HepG2 (cell line): ENCODE measurements at regions not wholly inside any gene's neighbourhood (a gene's known extent, or its start where the extent isn't known, plus 50 kb on each side); places are given as distances from the start of the nearest gene placed in this dataset.

Source experiments
- HNF4G ChIP-seq, 2 experiments: sonication (generic) in 1 of 2; formaldehyde crosslinking in 1 of 2; IDR thresholded peaks; 2 replicates each; pipeline versions ENCODE4 v1.4.0 to v1.6.1; 2011 to 2020; ENCODE audit warnings: borderline replicate concordance in 2 of 2, low read depth in 2 of 2, mild to moderate bottlenecking in 2 of 2, low read length in 1 of 2, missing genetic modification reagents in 1 of 2, moderate library complexity in 1 of 2
- HOXD1 ChIP-seq: sonication (generic); formaldehyde crosslinking; IDR thresholded peaks from 2 replicates; pipeline ENCODE4 v1.5.0; 2020; ENCODE audit warnings: missing genetic modification reagents
- KDM1A ChIP-seq: IDR thresholded peaks from 2 replicates; pipeline ENCODE4 v1.6.1; 2016; ENCODE audit warnings: missing compliant biosample characterization
- MEF2D ChIP-seq: sonication (generic); formaldehyde crosslinking; IDR thresholded peaks from 2 replicates; pipeline ENCODE4 v1.5.1; 2020; ENCODE audit warnings: mild to moderate bottlenecking, missing genetic modification reagents
- MIXL1 ChIP-seq: IDR thresholded peaks from 2 replicates; pipeline ENCODE4 v1.6.1; 2016
- MLLT10 ChIP-seq: sonication (generic); formaldehyde crosslinking; IDR thresholded peaks from 2 replicates; pipeline ENCODE4 v1.4.0; 2020; ENCODE audit warnings: missing genetic modification reagents
- SP2 ChIP-seq: sonication (generic); formaldehyde crosslinking; IDR thresholded peaks from 2 replicates; pipeline ENCODE4 v1.5.1; 2020; ENCODE audit warnings: mild to moderate bottlenecking, missing genetic modification reagents
- TFDP1 ChIP-seq: IDR thresholded peaks from 2 replicates; pipeline ENCODE4 v1.6.1; 2016; ENCODE audit warnings: missing compliant biosample characterization, missing genetic modification reagents, borderline replicate concordance
- XBP1 ChIP-seq: sonication (generic); formaldehyde crosslinking; IDR thresholded peaks from 2 replicates; pipeline ENCODE4 v1.5.0; 2020; ENCODE audit warnings: missing genetic modification reagents
- ZBTB26 ChIP-seq: IDR thresholded peaks from 2 replicates; pipeline ENCODE4 v1.6.1; 2016; ENCODE audit warnings: missing compliant biosample characterization, missing genetic modification reagents, borderline replicate concordance
- ZBTB43 ChIP-seq: sonication (generic); formaldehyde crosslinking; conservative IDR thresholded peaks from 2 replicates; pipeline ENCODE4 v1.4.0; 2020; ENCODE audit warnings: missing genetic modification reagents
- ZNF235 ChIP-seq: sonication (generic); formaldehyde crosslinking; IDR thresholded peaks from 2 replicates; pipeline ENCODE4 v1.8.1; 2023; ENCODE audit warnings: mild to moderate bottlenecking, missing genetic modification reagents, borderline replicate concordance
- ZNF670 ChIP-seq: sonication (generic); formaldehyde crosslinking; IDR thresholded peaks from 2 replicates; pipeline ENCODE4 v1.8.0; 2022; ENCODE audit warnings: mild to moderate bottlenecking, missing genetic modification reagents, borderline replicate concordance
- ZNF7 ChIP-seq: IDR thresholded peaks from 2 replicates; pipeline ENCODE4 v1.6.1; 2016; ENCODE audit warnings: missing biosample characterization, missing genetic modification reagents
- TF ChIP-seq, protein P1 (sequence below): sonication (generic); formaldehyde crosslinking; IDR thresholded peaks from 2 replicates; pipeline ENCODE4 v1.5.0; 2020; ENCODE audit warnings: missing genetic modification reagents
- TF ChIP-seq, protein P2 (sequence below): sonication (generic); formaldehyde crosslinking; IDR thresholded peaks from 2 replicates; pipeline ENCODE4 v1.8.0; 2022; ENCODE audit warnings: missing genetic modification reagents, mild to moderate bottlenecking, borderline replicate concordance
- TF ChIP-seq, protein P3 (sequence below): sonication (generic); formaldehyde crosslinking; conservative IDR thresholded peaks from 2 replicates; pipeline ENCODE4 v1.8.0; 2022; ENCODE audit warnings: missing genetic modification reagents
- TF ChIP-seq, protein P4 (sequence below): sonication (generic); formaldehyde crosslinking; IDR thresholded peaks from 2 replicates; pipeline ENCODE4 v1.4.0; 2020; ENCODE audit warnings: missing genetic modification reagents
- TF ChIP-seq, protein P5 (sequence below): sonication (generic); formaldehyde crosslinking; IDR thresholded peaks from 2 replicates; pipeline ENCODE4 v1.4.0; 2020; ENCODE audit warnings: missing genetic modification reagents

GRCh38 chr17:72338847-72339790 is 218.3 kb downstream of the SOX9 start (continued):
- TF ChIP-seq, protein P1, sequence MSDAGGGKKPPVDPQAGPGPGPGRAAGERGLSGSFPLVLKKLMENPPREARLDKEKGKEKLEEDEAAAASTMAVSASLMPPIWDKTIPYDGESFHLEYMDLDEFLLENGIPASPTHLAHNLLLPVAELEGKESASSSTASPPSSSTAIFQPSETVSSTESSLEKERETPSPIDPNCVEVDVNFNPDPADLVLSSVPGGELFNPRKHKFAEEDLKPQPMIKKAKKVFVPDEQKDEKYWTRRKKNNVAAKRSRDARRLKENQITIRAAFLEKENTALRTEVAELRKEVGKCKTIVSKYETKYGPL = no peak
- TF ChIP-seq SP2 (CRISPR knock-in tag) (no peak), MIXL1 (CRISPR knock-in tag) (peak; percentile 89), ZNF235 (CRISPR knock-in tag) (no peak; the same call in 1 of the 2 replicates), MEF2D (CRISPR knock-in tag) (peak; percentile 80; the same call in 1 of the 2 replicates), KDM1A (CRISPR knock-in tag) (no peak), HNF4G (IDR thresholded peaks at IDR 0.05; ENCODE audit: borderline replicate concordance, low read depth, low read length) (no peak), HNF4G (CRISPR knock-in tag; IDR thresholded peaks at IDR 0.05; ENCODE audit: borderline replicate concordance, low read depth) (peak; percentile 15; the same call in 1 of the 2 replicates), TFDP1 (no peak), ZNF7 (CRISPR knock-in tag) (no peak), ZNF670 (CRISPR knock-in tag) (no peak), ZBTB43 (CRISPR knock-in tag) (0 out of 2 replicates have a peak, but pooled peaks have one; percentile 54), ZBTB26 (CRISPR knock-in tag) (no peak; the same call in 1 of the 2 replicates), MLLT10 (CRISPR knock-in tag) (no peak), HOXD1 (CRISPR knock-in tag) (no peak), XBP1 (no peak)
- TF ChIP-seq, protein P2, sequence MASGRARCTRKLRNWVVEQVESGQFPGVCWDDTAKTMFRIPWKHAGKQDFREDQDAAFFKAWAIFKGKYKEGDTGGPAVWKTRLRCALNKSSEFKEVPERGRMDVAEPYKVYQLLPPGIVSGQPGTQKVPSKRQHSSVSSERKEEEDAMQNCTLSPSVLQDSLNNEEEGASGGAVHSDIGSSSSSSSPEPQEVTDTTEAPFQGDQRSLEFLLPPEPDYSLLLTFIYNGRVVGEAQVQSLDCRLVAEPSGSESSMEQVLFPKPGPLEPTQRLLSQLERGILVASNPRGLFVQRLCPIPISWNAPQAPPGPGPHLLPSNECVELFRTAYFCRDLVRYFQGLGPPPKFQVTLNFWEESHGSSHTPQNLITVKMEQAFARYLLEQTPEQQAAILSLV = no peak
- TF ChIP-seq, protein P3, sequence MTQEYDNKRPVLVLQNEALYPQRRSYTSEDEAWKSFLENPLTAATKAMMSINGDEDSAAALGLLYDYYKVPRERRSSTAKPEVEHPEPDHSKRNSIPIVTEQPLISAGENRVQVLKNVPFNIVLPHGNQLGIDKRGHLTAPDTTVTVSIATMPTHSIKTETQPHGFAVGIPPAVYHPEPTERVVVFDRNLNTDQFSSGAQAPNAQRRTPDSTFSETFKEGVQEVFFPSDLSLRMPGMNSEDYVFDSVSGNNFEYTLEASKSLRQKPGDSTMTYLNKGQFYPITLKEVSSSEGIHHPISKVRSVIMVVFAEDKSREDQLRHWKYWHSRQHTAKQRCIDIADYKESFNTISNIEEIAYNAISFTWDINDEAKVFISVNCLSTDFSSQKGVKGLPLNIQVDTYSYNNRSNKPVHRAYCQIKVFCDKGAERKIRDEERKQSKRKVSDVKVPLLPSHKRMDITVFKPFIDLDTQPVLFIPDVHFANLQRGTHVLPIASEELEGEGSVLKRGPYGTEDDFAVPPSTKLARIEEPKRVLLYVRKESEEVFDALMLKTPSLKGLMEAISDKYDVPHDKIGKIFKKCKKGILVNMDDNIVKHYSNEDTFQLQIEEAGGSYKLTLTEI = no peak
- TF ChIP-seq, protein P4, sequence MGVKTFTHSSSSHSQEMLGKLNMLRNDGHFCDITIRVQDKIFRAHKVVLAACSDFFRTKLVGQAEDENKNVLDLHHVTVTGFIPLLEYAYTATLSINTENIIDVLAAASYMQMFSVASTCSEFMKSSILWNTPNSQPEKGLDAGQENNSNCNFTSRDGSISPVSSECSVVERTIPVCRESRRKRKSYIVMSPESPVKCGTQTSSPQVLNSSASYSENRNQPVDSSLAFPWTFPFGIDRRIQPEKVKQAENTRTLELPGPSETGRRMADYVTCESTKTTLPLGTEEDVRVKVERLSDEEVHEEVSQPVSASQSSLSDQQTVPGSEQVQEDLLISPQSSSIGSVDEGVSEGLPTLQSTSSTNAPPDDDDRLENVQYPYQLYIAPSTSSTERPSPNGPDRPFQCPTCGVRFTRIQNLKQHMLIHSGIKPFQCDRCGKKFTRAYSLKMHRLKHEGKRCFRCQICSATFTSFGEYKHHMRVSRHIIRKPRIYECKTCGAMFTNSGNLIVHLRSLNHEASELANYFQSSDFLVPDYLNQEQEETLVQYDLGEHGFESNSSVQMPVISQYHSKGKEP (CRISPR knock-in tag) = no peak
- TF ChIP-seq, protein P5, sequence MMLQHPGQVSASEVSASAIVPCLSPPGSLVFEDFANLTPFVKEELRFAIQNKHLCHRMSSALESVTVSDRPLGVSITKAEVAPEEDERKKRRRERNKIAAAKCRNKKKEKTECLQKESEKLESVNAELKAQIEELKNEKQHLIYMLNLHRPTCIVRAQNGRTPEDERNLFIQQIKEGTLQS (CRISPR knock-in tag) = peak; percentile 91
